A549 (cell line): ENCODE measurements at regions not wholly inside any gene's neighbourhood (a gene's known extent, or its start where the extent isn't known, plus 50 kb on each side); places are given as distances from the start of the nearest gene placed in this dataset.

Experiments used
- BHLHE40 ChIP-seq: IDR thresholded peaks from 2 replicates; pipeline ENCODE4 v1.6.1; 2012; ENCODE audit warnings: low read depth, low read length, inconsistent platforms
- CBX8 ChIP-seq: fragments of 200-600 bp; sonication (generic); IDR thresholded peaks from 2 replicates; pipeline ENCODE4 v1.6.1; 2016
- CTCF ChIP-seq: fragments of >200 bp; sonication (Bioruptor Twin); formaldehyde crosslinking; IDR thresholded peaks from 3 replicates; pipeline ENCODE4 v1.5.1; 2016
- EHMT2 ChIP-seq: fragments of 200-600 bp; sonication (generic); IDR thresholded peaks from 2 replicates; pipeline ENCODE4 v1.6.1; 2016; ENCODE audit warnings: antibody characterized with exemption, low read depth, mild to moderate bottlenecking, moderate library complexity
- ELK1 ChIP-seq: fragments of 150-350 bp; IDR thresholded peaks from 2 replicates; pipeline ENCODE4 v1.6.1; 2014; ENCODE audit warnings: low read depth, mild to moderate bottlenecking, low read length
- EP300 ChIP-seq, 2 experiments: fragments of >200 bp; sonication (Bioruptor Twin); formaldehyde crosslinking; IDR thresholded peaks; 2 replicates in 1 of 2; 3 replicates in 1 of 2; pipeline ENCODE4 v1.6.1; 2016 to 2017
- HDAC2 ChIP-seq: fragments of 200-600 bp; sonication (generic); IDR thresholded peaks from 2 replicates; pipeline ENCODE4 v1.6.1; 2016
- HES2 ChIP-seq: fragments of >200 bp; sonication (Bioruptor Twin); formaldehyde crosslinking; IDR thresholded peaks from 2 replicates; pipeline ENCODE4 v1.6.1; 2016
- KDM5A ChIP-seq: fragments of 200-600 bp; sonication (generic); IDR thresholded peaks from 2 replicates; pipeline ENCODE4 v1.6.1; 2016; ENCODE audit warnings: antibody characterized with exemption, mild to moderate bottlenecking
- POLR2A ChIP-seq: IDR thresholded peaks from 2 replicates; pipeline ENCODE4 v1.6.1; 2012; ENCODE audit warnings: mild to moderate bottlenecking, low read length
- REST ChIP-seq: fragments of 200-600 bp; sonication (generic); IDR thresholded peaks from 2 replicates; pipeline ENCODE4 v1.6.1; 2016; ENCODE audit warnings: antibody characterized with exemption, mild to moderate bottlenecking, moderate library complexity
- RNF2 ChIP-seq: fragments of 200-600 bp; sonication (generic); IDR thresholded peaks from 2 replicates; pipeline ENCODE4 v1.6.1; 2016; ENCODE audit warnings: low read depth, mild to moderate bottlenecking, antibody characterized with exemption, moderate library complexity, borderline replicate concordance
- USF2 ChIP-seq: fragments of 450-650 bp; IDR thresholded peaks from 2 replicates; pipeline ENCODE4 v1.6.1; 2014; ENCODE audit warnings: antibody characterized with exemption
- ZNF302 ChIP-seq: fragments of 250-450 bp; sonication (Bioruptor Pico); IDR thresholded peaks from 2 replicates; pipeline ENCODE4 v1.9.0; 2021; ENCODE audit warnings: inconsistent platforms, mild to moderate bottlenecking, moderate library complexity

GRCh38 chr15:97597801-97598200 lies 362.7 kb upstream of the ARRDC4 start:
- no peak for TF ChIP-seq CTCF
- TF ChIP-seq CBX8: no peak
- no peak for TF ChIP-seq EP300 (IDR thresholded peaks at IDR 0.05)
- no peak for TF ChIP-seq KDM5A
- no peak for TF ChIP-seq HDAC2
- no peak for TF ChIP-seq EHMT2
- no peak for TF ChIP-seq POLR2A
- TF ChIP-seq REST: no peak
- no peak for TF ChIP-seq USF2
- TF ChIP-seq ZNF302 (CRISPR knock-in tag): no peak
- no peak for TF ChIP-seq BHLHE40
- no peak for TF ChIP-seq RNF2
- TF ChIP-seq HES2: no peak
- TF ChIP-seq ELK1: no peak
